GM12872 (cell line): ENCODE measurements at regions not wholly inside any gene's neighbourhood (a gene's known extent, or its start where the extent isn't known, plus 50 kb on each side); places are given as distances from the start of the nearest gene placed in this dataset.

Experiments used
- TF ChIP-seq, protein P1 (sequence below): IDR thresholded peaks from 3 replicates; pipeline ENCODE4 v1.5.1; 2011; ENCODE audit warnings: low read depth, mild to moderate bottlenecking, low read length, moderate library complexity; ENCODE audit not compliant: insufficient read depth

- TF ChIP-seq, protein P1, sequence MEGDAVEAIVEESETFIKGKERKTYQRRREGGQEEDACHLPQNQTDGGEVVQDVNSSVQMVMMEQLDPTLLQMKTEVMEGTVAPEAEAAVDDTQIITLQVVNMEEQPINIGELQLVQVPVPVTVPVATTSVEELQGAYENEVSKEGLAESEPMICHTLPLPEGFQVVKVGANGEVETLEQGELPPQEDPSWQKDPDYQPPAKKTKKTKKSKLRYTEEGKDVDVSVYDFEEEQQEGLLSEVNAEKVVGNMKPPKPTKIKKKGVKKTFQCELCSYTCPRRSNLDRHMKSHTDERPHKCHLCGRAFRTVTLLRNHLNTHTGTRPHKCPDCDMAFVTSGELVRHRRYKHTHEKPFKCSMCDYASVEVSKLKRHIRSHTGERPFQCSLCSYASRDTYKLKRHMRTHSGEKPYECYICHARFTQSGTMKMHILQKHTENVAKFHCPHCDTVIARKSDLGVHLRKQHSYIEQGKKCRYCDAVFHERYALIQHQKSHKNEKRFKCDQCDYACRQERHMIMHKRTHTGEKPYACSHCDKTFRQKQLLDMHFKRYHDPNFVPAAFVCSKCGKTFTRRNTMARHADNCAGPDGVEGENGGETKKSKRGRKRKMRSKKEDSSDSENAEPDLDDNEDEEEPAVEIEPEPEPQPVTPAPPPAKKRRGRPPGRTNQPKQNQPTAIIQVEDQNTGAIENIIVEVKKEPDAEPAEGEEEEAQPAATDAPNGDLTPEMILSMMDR = no peak
Observed at GRCh38 chr3:182440101-182440500, 353.2 kb upstream of the ATP11B start.

GRCh38 chr3:182445576-182445975 is 347.7 kb upstream of the ATP11B start:
- TF ChIP-seq, protein P1 = no peak

DNA sequence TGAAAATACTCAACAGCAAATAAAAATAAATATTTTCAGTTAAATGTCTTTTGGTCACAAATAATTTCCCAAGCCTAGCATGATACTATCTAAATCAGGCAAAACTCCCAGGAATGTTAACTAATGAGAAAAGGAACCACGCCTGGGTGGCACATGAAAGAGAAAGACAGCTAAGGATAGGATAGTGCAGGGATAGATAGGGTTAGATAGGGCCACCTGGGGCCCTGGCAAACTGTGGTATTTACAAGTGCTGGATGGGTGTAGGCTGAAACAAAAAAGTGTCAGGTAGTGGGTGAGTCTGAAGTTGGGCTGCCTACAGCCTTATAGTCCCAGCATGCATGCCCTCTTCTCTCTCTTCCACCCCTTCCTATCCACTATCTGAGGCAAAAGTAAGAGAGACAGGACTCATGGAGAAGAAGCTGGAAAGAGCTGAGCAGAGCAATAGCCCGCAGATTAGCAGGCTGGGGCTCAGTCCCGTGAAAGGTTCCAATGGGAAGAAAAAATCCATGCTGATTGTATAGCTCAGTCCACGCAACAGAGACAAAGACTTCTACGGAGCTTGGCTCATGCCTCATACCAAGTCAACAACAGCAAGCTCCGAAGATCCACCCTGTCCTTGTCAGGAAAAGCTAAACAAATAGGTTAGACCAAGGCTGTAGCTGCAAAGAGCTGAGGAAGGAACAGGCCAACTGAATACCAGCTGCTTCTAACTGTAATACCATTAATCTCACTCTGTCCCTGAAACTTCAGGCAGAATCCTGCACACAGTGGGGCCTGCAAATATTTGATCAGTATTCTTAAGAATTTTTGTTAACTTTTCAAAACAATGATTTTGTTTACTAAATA is 342.1 kb upstream of the ATP11B start:
- TF ChIP-seq, protein P1 = no peak

GRCh38 chr3:182451871-182452270 is 341.4 kb upstream of the ATP11B start:
- TF ChIP-seq, protein P1 = no peak

DNA sequence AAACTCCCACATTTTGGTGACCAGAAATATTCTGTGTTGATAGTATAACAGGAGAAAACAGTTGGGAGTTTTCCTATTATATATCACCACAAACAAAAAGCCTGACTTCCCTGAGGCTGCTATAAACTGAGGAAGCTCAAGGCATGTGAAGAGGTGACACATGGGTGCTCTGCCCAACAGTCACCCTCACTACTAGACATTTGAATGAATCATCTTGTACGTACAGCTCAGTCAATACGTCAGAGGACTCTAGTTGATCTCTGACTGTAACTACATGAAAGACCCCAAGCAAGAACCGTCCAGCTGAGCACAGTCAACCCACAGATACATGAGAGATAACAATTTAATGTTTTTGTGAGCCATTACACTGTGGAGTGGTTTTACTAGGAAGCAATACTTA is 338.3 kb upstream of the ATP11B start:
- TF ChIP-seq, protein P1 = no peak

- TF ChIP-seq, protein P1 = no peak
Observed at GRCh38 chr3:182460303-182460702, 333.0 kb upstream of the ATP11B start.

- TF ChIP-seq, protein P1 = no peak
Observed at GRCh38 chr3:182462152-182462551, 331.2 kb upstream of the ATP11B start.
